Vagina (tissue), 2 donors: ENCODE measurements at regions not wholly inside any gene's neighbourhood (a gene's known extent, or its start where the extent isn't known, plus 50 kb on each side); places are given as distances from the start of the nearest gene placed in this dataset.

Source experiments
- CTCF ChIP-seq, 3 experiments: fragments of 450-650 bp in 2 of 3; fragments of 200-600 bp in 1 of 3; sonication (generic) in 1 of 3; IDR thresholded peaks; one replicate each; pipeline ENCODE4 v1.5.1; 2017 to 2019; ENCODE audit warnings: antibody characterized with exemption in 3 of 3, mild to moderate bottlenecking in 2 of 3, moderate library complexity in 2 of 3
- POLR2A ChIP-seq, 2 donors: fragments of 450-650 bp; IDR thresholded peaks; one replicate each; pipeline ENCODE4 v1.6.1; 2017; ENCODE audit warnings: antibody characterized with exemption in 2 of 2, mild to moderate bottlenecking in 2 of 2, moderate library complexity in 2 of 2

- TF ChIP-seq CTCF (IDR thresholded peaks at IDR 0.05): no peak
- no peak for TF ChIP-seq POLR2A (IDR thresholded peaks at IDR 0.05)
These were observed 1463.9 kb downstream of the TBC1D22A start for GRCh38 chr22:48226026-48227013.
